ENCODE measurements at regions not wholly inside any gene's neighbourhood (a gene's known extent, or its start where the extent isn't known, plus 50 kb on each side); places are given as distances from the start of the nearest gene placed in this dataset.

DNA sequence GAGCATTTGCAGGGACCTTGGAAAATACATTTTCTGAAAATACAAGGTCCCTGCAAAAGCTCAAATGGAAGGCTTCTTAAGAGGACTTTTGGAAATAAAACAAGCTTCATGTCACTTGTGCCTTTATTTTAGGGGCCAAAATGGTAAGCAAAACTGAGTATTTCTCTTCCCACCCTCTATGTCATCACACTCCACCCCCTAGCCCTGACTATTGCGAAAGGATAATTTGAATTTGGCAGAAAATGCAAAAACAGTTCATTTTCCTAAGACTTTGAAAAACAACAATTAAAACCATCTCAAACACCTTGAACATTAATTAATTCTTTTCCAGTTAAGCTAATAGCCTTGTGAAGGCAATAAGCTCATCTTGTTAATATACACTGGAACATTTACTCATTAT lies 201.7 kb downstream of the TM2D1 start:
- no peaks in the 10 kb centered on the region for H3K79me2 ChIP-seq (ENCODE audit: low read depth)
- Mint-ChIP-seq H3K9me3 (no peaks in the 10 kb centered on the region), H3K36me3 (no peaks in the 10 kb centered on the region), H3K27me3 (ENCODE audit: insufficient read depth, low read depth) (no peaks in the 10 kb centered on the region), H3K27ac (no peak overlapping the region), H3K4me1 (no peaks in the 10 kb centered on the region), H3K4me3 (no peak overlapping the region)
- no peaks in the 10 kb centered on the region for H3K9me3 ChIP-seq (ENCODE audit: low read depth)
- H4K20me1 ChIP-seq (ENCODE audit: low read depth): no peaks in the 10 kb centered on the region
- H3K4me1 ChIP-seq: no peaks in the 10 kb centered on the region
- no peak overlapping the region for H3K4me3 ChIP-seq
- no peak overlapping the region for H3K9ac ChIP-seq
- H2AFZ ChIP-seq (replicated peaks): no peak overlapping the region
- no peak overlapping the region for H3K4me2 ChIP-seq
- no peak for TF ChIP-seq EZH2 (IDR thresholded peaks at IDR 0.05)
- TF ChIP-seq EZH2phosphoT487 (IDR thresholded peaks at IDR 0.05): no peak
- TF ChIP-seq, protein P1, sequence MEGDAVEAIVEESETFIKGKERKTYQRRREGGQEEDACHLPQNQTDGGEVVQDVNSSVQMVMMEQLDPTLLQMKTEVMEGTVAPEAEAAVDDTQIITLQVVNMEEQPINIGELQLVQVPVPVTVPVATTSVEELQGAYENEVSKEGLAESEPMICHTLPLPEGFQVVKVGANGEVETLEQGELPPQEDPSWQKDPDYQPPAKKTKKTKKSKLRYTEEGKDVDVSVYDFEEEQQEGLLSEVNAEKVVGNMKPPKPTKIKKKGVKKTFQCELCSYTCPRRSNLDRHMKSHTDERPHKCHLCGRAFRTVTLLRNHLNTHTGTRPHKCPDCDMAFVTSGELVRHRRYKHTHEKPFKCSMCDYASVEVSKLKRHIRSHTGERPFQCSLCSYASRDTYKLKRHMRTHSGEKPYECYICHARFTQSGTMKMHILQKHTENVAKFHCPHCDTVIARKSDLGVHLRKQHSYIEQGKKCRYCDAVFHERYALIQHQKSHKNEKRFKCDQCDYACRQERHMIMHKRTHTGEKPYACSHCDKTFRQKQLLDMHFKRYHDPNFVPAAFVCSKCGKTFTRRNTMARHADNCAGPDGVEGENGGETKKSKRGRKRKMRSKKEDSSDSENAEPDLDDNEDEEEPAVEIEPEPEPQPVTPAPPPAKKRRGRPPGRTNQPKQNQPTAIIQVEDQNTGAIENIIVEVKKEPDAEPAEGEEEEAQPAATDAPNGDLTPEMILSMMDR (IDR thresholded peaks at IDR 0.05): no peak
- no peaks in the 10 kb centered on the region for H3K36me3 ChIP-seq
- H3K27ac ChIP-seq: no peak overlapping the region
- no peaks in the 10 kb centered on the region for H3K27me3 ChIP-seq
- no peaks in the 10 kb centered on the region for H3F3A ChIP-seq (ENCODE audit: low read depth)
- no peak for DNase-seq (ENCODE audit: low spot score)

DNA sequence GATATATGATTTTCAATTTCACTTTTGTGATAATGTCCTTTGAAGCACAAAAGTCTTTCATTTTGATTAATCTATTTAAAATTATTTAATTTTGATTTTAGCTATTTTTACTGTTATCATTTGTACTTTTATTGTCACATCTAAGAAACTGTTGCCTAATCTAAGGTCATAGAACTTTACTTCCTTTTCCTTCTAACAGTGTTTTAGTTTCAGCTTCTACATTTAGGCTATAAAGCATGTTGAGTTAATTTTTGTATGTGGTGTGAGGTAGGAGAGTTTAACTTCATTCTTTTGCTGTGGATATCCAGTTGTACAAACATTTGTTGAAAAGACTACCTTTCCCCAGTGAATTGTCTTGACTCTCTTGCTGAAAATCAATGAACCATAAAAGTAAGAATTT lies 204.5 kb downstream of the TM2D1 start:
- H3K36me3 Mint-ChIP-seq: no peaks in the 10 kb centered on the region
- no peaks in the 10 kb centered on the region for H3K36me3 ChIP-seq

DNA sequence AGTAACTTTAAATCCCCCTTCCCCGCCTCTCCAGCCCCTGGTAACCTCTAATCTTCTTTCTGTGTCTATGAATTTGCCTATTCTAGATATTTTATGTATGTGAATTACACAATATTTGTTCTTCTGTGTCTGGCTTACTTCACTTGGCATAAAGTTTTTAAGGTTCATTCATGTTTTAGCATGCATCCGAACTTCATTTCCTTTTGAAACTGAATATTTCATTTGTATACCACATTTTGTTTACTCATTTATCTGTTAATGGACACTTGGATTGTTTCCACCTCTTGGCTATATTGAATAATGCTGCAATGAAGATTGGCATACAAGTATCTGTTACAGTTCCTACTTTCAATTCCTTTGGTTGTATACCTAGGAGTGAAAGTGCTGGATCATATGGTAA lies 205.3 kb downstream of the TM2D1 start:
- Histone ChIP-seq H2AFZ (replicated peaks) (no peak overlapping the region), H3K79me2 (ENCODE audit: low read depth) (no peaks in the 10 kb centered on the region), H3K9ac (no peak overlapping the region), H3K27me3 (no peaks in the 10 kb centered on the region), H4K20me1 (ENCODE audit: low read depth) (no peaks in the 10 kb centered on the region), H3K4me2 (no peak overlapping the region), H3K27ac (no peak overlapping the region), H3K4me3 (no peak overlapping the region), H3K9me3 (ENCODE audit: low read depth) (no peaks in the 10 kb centered on the region), H3K36me3 (no peaks in the 10 kb centered on the region), H3K4me1 (no peaks in the 10 kb centered on the region), H3F3A (ENCODE audit: low read depth) (no peaks in the 10 kb centered on the region)
- H3K4me3 Mint-ChIP-seq: no peak overlapping the region
- H3K36me3 Mint-ChIP-seq: no peaks in the 10 kb centered on the region
- H3K4me1 Mint-ChIP-seq: peaks cover 9% of the 10 kb centered on the region
- peaks cover 3% of the 10 kb centered on the region for H3K9me3 Mint-ChIP-seq
- DNase-seq (ENCODE audit: low spot score): no peak
- no peak overlapping the region for H3K27ac Mint-ChIP-seq
- TF ChIP-seq EZH2 (IDR thresholded peaks at IDR 0.05) (no peak), EZH2phosphoT487 (IDR thresholded peaks at IDR 0.05) (no peak)
- TF ChIP-seq, protein P1 (IDR thresholded peaks at IDR 0.05): no peak
- no peaks in the 10 kb centered on the region for H3K27me3 Mint-ChIP-seq (ENCODE audit: insufficient read depth, low read depth)

More for the DNA sequence above, 204.5 kb downstream of the TM2D1 start:
- no peaks in the 10 kb centered on the region for H3K27me3 ChIP-seq
- no peak for DNase-seq (ENCODE audit: low spot score)
- no peak overlapping the region for H2AFZ ChIP-seq (replicated peaks)
- TF ChIP-seq EZH2phosphoT487 (IDR thresholded peaks at IDR 0.05) (no peak), EZH2 (IDR thresholded peaks at IDR 0.05) (no peak)
- TF ChIP-seq, protein P1 (IDR thresholded peaks at IDR 0.05): no peak
- Mint-ChIP-seq H3K27ac (no peak overlapping the region), H3K9me3 (peaks cover 3% of the 10 kb centered on the region), H3K4me3 (no peak overlapping the region), H3K4me1 (peaks cover 9% of the 10 kb centered on the region), H3K27me3 (ENCODE audit: insufficient read depth, low read depth) (no peaks in the 10 kb centered on the region)
- H3K79me2 ChIP-seq (ENCODE audit: low read depth): no peaks in the 10 kb centered on the region
- H3K4me1 ChIP-seq: no peaks in the 10 kb centered on the region
- H3F3A ChIP-seq (ENCODE audit: low read depth): no peaks in the 10 kb centered on the region
- no peak overlapping the region for H3K4me3 ChIP-seq
- H4K20me1 ChIP-seq (ENCODE audit: low read depth): no peaks in the 10 kb centered on the region
- H3K9me3 ChIP-seq (ENCODE audit: low read depth): no peaks in the 10 kb centered on the region
- H3K9ac ChIP-seq: no peak overlapping the region
- no peak overlapping the region for H3K4me2 ChIP-seq
- H3K27ac ChIP-seq: no peak overlapping the region

All from neural progenitor cell (in vitro differentiated cells).